ENCODE measurements at regions not wholly inside any gene's neighbourhood (a gene's known extent, or its start where the extent isn't known, plus 50 kb on each side); places are given as distances from the start of the nearest gene placed in this dataset.

- DNase-seq (ENCODE audit: low read depth in 2 of 2, low spot score in 1 of 2) = no peak
Measured at GRCh38 chrX:20527558-20528011, 260.9 kb upstream of the RPS6KA3 start.

- no peak for DNase-seq (ENCODE audit: low read depth in 2 of 2, low spot score in 1 of 2)
Measured at GRCh38 chrX:20527041-20527440, 260.3 kb upstream of the RPS6KA3 start.

GRCh38 chrX:20523626-20524312 is 257.1 kb upstream of the RPS6KA3 start:
- no peak for DNase-seq (ENCODE audit: low read depth in 2 of 2, low spot score in 1 of 2)

GRCh38 chrX:20522420-20522819 is 255.7 kb upstream of the RPS6KA3 start:
- no peak for DNase-seq (ENCODE audit: low read depth in 2 of 2, low spot score in 1 of 2)

GRCh38 chrX:20521222-20521621 is 254.5 kb upstream of the RPS6KA3 start:
- DNase-seq (ENCODE audit: low read depth in 2 of 2, low spot score in 1 of 2) = no peak

- no peak for DNase-seq (ENCODE audit: low read depth in 2 of 2, low spot score in 1 of 2)
Measured at GRCh38 chrX:20519826-20520225, 253.1 kb upstream of the RPS6KA3 start.

- no peak for DNase-seq (ENCODE audit: low read depth in 2 of 2, low spot score in 1 of 2)
Measured at GRCh38 chrX:20519146-20519545, 252.4 kb upstream of the RPS6KA3 start.

GRCh38 chrX:20517565-20517964 is 250.9 kb upstream of the RPS6KA3 start:
- no peak for DNase-seq (ENCODE audit: low read depth in 2 of 2, low spot score in 1 of 2)

- DNase-seq (ENCODE audit: low read depth in 2 of 2, low spot score in 1 of 2) = no peak
Measured at GRCh38 chrX:20515841-20516461, 249.2 kb upstream of the RPS6KA3 start.

GRCh38 chrX:20514358-20514757 is 247.6 kb upstream of the RPS6KA3 start:
- no peak for DNase-seq (ENCODE audit: low read depth in 2 of 2, low spot score in 1 of 2)

- DNase-seq (ENCODE audit: low read depth in 2 of 2, low spot score in 1 of 2) = no peak
Measured at GRCh38 chrX:20513185-20513584, 246.5 kb upstream of the RPS6KA3 start.

- DNase-seq (ENCODE audit: low read depth in 2 of 2, low spot score in 1 of 2) = no peak
Measured at GRCh38 chrX:20511792-20512191, 245.1 kb upstream of the RPS6KA3 start.

GRCh38 chrX:20507901-20508620 is 241.4 kb upstream of the RPS6KA3 start:
- no peak for DNase-seq (ENCODE audit: low read depth in 2 of 2, low spot score in 1 of 2)

- no peak for DNase-seq (ENCODE audit: low read depth in 2 of 2, low spot score in 1 of 2)
Measured at GRCh38 chrX:20506739-20507138, 240.0 kb upstream of the RPS6KA3 start.

- no peak for DNase-seq (ENCODE audit: low read depth in 2 of 2, low spot score in 1 of 2)
Measured at GRCh38 chrX:20500949-20501348, 234.2 kb upstream of the RPS6KA3 start.

GRCh38 chrX:20500171-20500865 is 233.6 kb upstream of the RPS6KA3 start:
- DNase-seq (ENCODE audit: low read depth in 2 of 2, low spot score in 1 of 2) = no peak

GRCh38 chrX:20499763-20500162 is 233.1 kb upstream of the RPS6KA3 start:
- DNase-seq (ENCODE audit: low read depth in 2 of 2, low spot score in 1 of 2) = no peak

GRCh38 chrX:20498851-20499635 is 232.3 kb upstream of the RPS6KA3 start:
- DNase-seq (ENCODE audit: low read depth in 2 of 2, low spot score in 1 of 2) = no peak

- DNase-seq (ENCODE audit: low read depth in 2 of 2, low spot score in 1 of 2) = no peak
Measured at GRCh38 chrX:20495575-20495974, 228.9 kb upstream of the RPS6KA3 start.

GRCh38 chrX:20488473-20488872 is 221.8 kb upstream of the RPS6KA3 start:
- DNase-seq (ENCODE audit: low read depth in 2 of 2, low spot score in 1 of 2) = no peak

GRCh38 chrX:20487227-20487626 is 220.5 kb upstream of the RPS6KA3 start:
- DNase-seq (ENCODE audit: low read depth in 2 of 2, low spot score in 1 of 2) = no peak
